Stimulated activated CD8-positive, alpha-beta memory T cell treated with anti-CD3 and anti-CD28 coated beads, Interleukin-4, amount 100 ng/mL, for 24 hours (primary cell): ENCODE measurements at regions not wholly inside any gene's neighbourhood (a gene's known extent, or its start where the extent isn't known, plus 50 kb on each side); places are given as distances from the start of the nearest gene placed in this dataset.
"Not testable (repeated sequence)": the region's sequence is repeated elsewhere in the genome, so short reads cannot be mapped to it uniquely, and the experiment has no call there.

Experiments
- DNase-seq: peaks from one replicate; pipeline ENCODE4 v3.0.0-alpha.2; 2020; ENCODE audit warnings: low read depth

- no peak for DNase-seq
Observed at GRCh38 chr3:8001712-8002111, 499.9 kb upstream of the LMCD1 start.

GRCh38 chr3:8011902-8012301 lies 489.7 kb upstream of the LMCD1 start:
- DNase-seq = no peak

GRCh38 chr3:8020047-8020841 lies 481.4 kb upstream of the LMCD1 start:
- DNase-seq = no peak

- no peak for DNase-seq
Observed at GRCh38 chr3:8027954-8028353, 473.7 kb upstream of the LMCD1 start.

- DNase-seq = no peak
Observed at GRCh38 chr3:8050283-8050682, 451.3 kb upstream of the LMCD1 start.

- no peak for DNase-seq
Observed at GRCh38 chr3:8052659-8053058, 449.0 kb upstream of the LMCD1 start.

- DNase-seq = not testable (repeated sequence)
Observed at GRCh38 chr3:8068135-8068534, 433.5 kb upstream of the LMCD1 start.

- DNase-seq = no peak
Observed at GRCh38 chr3:8069471-8069870, 432.2 kb upstream of the LMCD1 start.

- no peak for DNase-seq
Observed at GRCh38 chr3:8070011-8070410, 431.6 kb upstream of the LMCD1 start.

- not testable (repeated sequence) for DNase-seq
Observed at GRCh38 chr3:8074740-8075139, 426.9 kb upstream of the LMCD1 start.

- no peak for DNase-seq
Observed at GRCh38 chr3:8077126-8077525, 424.5 kb upstream of the LMCD1 start.

- no peak for DNase-seq
Observed at GRCh38 chr3:8080464-8080863, 421.2 kb upstream of the LMCD1 start.

GRCh38 chr3:8085498-8085897 lies 416.1 kb upstream of the LMCD1 start:
- no peak for DNase-seq

GRCh38 chr3:8087951-8088350 lies 413.7 kb upstream of the LMCD1 start:
- no peak for DNase-seq

GRCh38 chr3:8094415-8094814 lies 407.2 kb upstream of the LMCD1 start:
- no peak for DNase-seq

GRCh38 chr3:8095724-8096123 lies 405.9 kb upstream of the LMCD1 start:
- no peak for DNase-seq

- no peak for DNase-seq
Observed at GRCh38 chr3:8097690-8098089, 403.9 kb upstream of the LMCD1 start.

GRCh38 chr3:8103954-8104353 lies 397.7 kb upstream of the LMCD1 start:
- DNase-seq = no peak

- DNase-seq = no peak
Observed at GRCh38 chr3:8106921-8107320, 394.7 kb upstream of the LMCD1 start.

- DNase-seq = peak; percentile 22
Observed at GRCh38 chr3:8110966-8111798, 390.4 kb upstream of the LMCD1 start.

- no peak for DNase-seq
Observed at GRCh38 chr3:8112587-8112986, 389.0 kb upstream of the LMCD1 start.

- no peak for DNase-seq
Observed at GRCh38 chr3:8113626-8114025, 388.0 kb upstream of the LMCD1 start.

- DNase-seq = no peak
Observed at GRCh38 chr3:8128686-8129085, 372.9 kb upstream of the LMCD1 start.
